DND-41 (cell line): ENCODE measurements at regions not wholly inside any gene's neighbourhood (a gene's known extent, or its start where the extent isn't known, plus 50 kb on each side); places are given as distances from the start of the nearest gene placed in this dataset.

Source experiments
- CTCF ChIP-seq: IDR thresholded peaks from 2 replicates; pipeline ENCODE4 v1.5.1; 2012; ENCODE audit warnings: borderline replicate concordance, low read length, moderate library complexity, mild to moderate bottlenecking; ENCODE audit not compliant: poor library complexity, severe bottlenecking; ENCODE audit errors: extremely low read depth
- EZH2 ChIP-seq: IDR thresholded peaks from 3 replicates; pipeline ENCODE4 v1.6.1; 2012; ENCODE audit warnings: borderline replicate concordance, low read depth, mild to moderate bottlenecking, moderate library complexity, low read length, inconsistent platforms; ENCODE audit not compliant: severe bottlenecking

DNA sequence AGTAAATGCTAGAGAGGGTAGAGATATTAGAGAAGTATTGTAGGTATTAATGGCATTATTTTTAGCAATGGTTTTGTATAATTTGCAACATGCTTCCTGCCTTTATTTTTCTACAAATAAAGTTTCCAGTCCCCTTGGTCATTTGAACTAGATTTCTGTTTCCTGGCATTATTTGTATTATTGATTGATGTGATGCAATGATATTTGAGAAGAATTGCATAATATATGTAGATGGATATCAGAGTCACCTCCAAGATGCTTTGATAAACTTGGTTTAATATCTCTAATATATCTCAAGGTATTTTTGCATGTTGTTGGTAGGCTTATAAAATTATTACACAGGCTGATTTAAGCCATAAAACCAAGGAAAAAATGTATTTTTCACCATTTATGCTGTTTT, 1054.5 kb downstream of the SLITRK1 start:
- no peak for TF ChIP-seq CTCF
- TF ChIP-seq EZH2 = no peak
